Kidney epithelial cell (primary cell): ENCODE measurements at regions not wholly inside any gene's neighbourhood (a gene's known extent, or its start where the extent isn't known, plus 50 kb on each side); places are given as distances from the start of the nearest gene placed in this dataset.

ENCODE experiments used
- DNase-seq: peaks from one replicate; pipeline ENCODE4 v3.0.0-alpha.2; 2010; ENCODE audit warnings: low read depth
- H3K27me3 ChIP-seq: 2 replicates; pipeline ENCODE4 v1.6.0; 2011; ENCODE audit warnings: low read length; ENCODE audit not compliant: control insufficient read depth, insufficient read depth
- H3K36me3 ChIP-seq: 2 replicates; pipeline ENCODE4 v1.5.1; 2011; ENCODE audit warnings: low read length; ENCODE audit not compliant: control insufficient read depth, insufficient read depth
- H3K4me3 ChIP-seq: 2 replicates; pipeline ENCODE4 v1.5.1; 2011; ENCODE audit warnings: low read depth, mild to moderate bottlenecking, control low read depth, low read length
- CTCF ChIP-seq: IDR thresholded peaks from 2 replicates; pipeline ENCODE4 v1.5.1; 2011; ENCODE audit warnings: mild to moderate bottlenecking, moderate library complexity, low read length, control low read depth, inconsistent platforms; ENCODE audit not compliant: insufficient read depth, poor library complexity, severe bottlenecking

DNA sequence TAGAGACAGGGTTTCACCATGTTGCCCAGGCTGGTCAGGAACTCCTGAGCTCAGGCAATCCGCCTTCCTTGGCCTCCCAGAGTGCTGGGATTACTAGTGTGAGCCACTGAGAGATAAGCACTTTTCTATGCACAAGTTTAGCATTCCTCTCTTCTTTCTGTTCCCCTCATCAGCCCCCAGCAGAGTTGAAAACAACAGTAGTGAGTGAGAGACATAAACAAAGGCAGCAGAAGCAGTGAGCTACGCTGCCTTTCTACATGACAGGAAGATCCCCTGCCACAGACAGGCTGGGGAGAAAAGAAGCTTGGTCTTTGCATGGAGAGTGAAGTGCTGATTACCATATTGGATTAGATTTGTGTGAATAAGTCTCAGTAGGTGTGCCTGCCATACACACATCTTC is 392.0 kb upstream of the KIRREL3 start:
- no peak for DNase-seq
- TF ChIP-seq CTCF = no peak
- no peaks in the 10 kb centered on the region for H3K36me3 ChIP-seq
- H3K4me3 ChIP-seq = no peak overlapping the region
- H3K27me3 ChIP-seq = no peaks in the 10 kb centered on the region

- DNase-seq = no peak
- H3K4me3 ChIP-seq = no peak overlapping the region
These were observed 389.9 kb upstream of the KIRREL3 start for GRCh38 chr11:127390465-127390864.

GRCh38 chr11:127385071-127385470 is 384.5 kb upstream of the KIRREL3 start:
- Histone ChIP-seq H3K4me3 (no peak overlapping the region), H3K36me3 (no peaks in the 10 kb centered on the region), H3K27me3 (no peaks in the 10 kb centered on the region)
- DNase-seq = no peak
- TF ChIP-seq CTCF = no peak

More at GRCh38 chr11:127390465-127390864, 389.9 kb upstream of the KIRREL3 start:
- no peaks in the 10 kb centered on the region for H3K27me3 ChIP-seq
- H3K36me3 ChIP-seq = no peaks in the 10 kb centered on the region
- no peak for TF ChIP-seq CTCF

DNA sequence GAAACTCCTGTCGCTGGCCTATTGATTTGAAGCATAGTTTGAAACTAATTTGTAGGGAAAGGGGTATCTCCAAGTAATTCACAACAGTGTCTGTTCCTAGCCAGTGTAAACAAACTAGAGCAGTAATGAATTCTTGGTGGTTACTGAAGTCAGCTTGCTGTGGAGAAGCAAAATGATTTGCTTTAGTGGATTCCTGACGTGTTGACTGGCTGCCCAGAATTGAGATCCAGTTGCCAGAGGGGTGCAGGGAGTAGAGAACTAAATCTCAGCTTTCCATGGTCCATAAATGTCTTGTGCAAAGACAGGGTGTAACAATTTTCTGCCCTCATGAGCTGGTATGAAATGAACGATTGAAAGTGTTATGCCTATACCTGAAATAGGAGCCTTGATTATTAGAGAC is 382.5 kb upstream of the KIRREL3 start:
- no peak for DNase-seq
- no peak for TF ChIP-seq CTCF
- Histone ChIP-seq H3K36me3 (no peaks in the 10 kb centered on the region), H3K4me3 (no peak overlapping the region), H3K27me3 (no peaks in the 10 kb centered on the region)

GRCh38 chr11:127381247-127381646 is 380.7 kb upstream of the KIRREL3 start:
- no peaks in the 10 kb centered on the region for H3K36me3 ChIP-seq
- TF ChIP-seq CTCF = no peak
- no peaks in the 10 kb centered on the region for H3K27me3 ChIP-seq
- no peak overlapping the region for H3K4me3 ChIP-seq
- DNase-seq = no peak

DNA sequence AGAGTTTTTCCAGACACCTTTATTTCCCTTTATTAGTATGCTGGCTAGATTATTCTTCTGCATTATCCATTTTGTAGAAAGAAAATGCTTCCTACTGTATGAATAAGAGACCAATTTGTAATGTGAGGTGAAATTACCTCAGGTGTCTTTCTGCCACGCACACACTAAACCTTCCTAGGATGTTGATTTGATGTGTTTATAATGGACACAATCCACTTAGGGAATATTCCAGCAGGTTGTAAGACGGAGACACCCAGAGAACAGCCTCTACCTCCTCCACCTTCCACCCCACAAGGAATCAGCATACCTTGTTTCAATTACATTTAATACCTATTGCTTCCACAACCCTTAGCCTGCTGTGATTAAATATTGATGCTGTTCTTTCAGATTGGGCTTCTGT is 379.1 kb upstream of the KIRREL3 start:
- Histone ChIP-seq H3K4me3 (no peak overlapping the region), H3K27me3 (no peaks in the 10 kb centered on the region), H3K36me3 (no peaks in the 10 kb centered on the region)
- TF ChIP-seq CTCF = no peak
- no peak for DNase-seq
